OCI-LY3 (cell line): ENCODE measurements at regions not wholly inside any gene's neighbourhood (a gene's known extent, or its start where the extent isn't known, plus 50 kb on each side); places are given as distances from the start of the nearest gene placed in this dataset.

Source experiments
- CTCF ChIP-seq: fragments of 200-600, 300-600 bp; sonication (generic); IDR thresholded peaks from 2 replicates; pipeline ENCODE4 v1.5.1; 2014; ENCODE audit warnings: antibody characterized with exemption, low read length, low read depth
- EZH2phosphoT487 ChIP-seq: fragments of 200-600 bp; shearing (Covaris generic); IDR thresholded peaks from 2 replicates; pipeline ENCODE4 v1.6.1; 2018; ENCODE audit warnings: antibody characterized with exemption, mixed run types, low read depth

- TF ChIP-seq CTCF (peak; percentile 38), EZH2phosphoT487 (no peak)
These were observed 297.1 kb upstream of the CD180 start for GRCh38 chr5:67493676-67494075.
